Hepatocyte (in vitro differentiated cells): ENCODE measurements at regions not wholly inside any gene's neighbourhood (a gene's known extent, or its start where the extent isn't known, plus 50 kb on each side); places are given as distances from the start of the nearest gene placed in this dataset.

Experiments
- DNase-seq: peaks from one replicate; pipeline ENCODE4 v3.0.0-alpha.2; 2016; ENCODE audit warnings: low spot score
- H2AFZ ChIP-seq: fragments of 200-600 bp; sonication (generic); 2 replicates; pipeline ENCODE4 v1.6.0; 2016; ENCODE audit warnings: antibody characterized with exemption, mild to moderate bottlenecking
- H3K27ac ChIP-seq: fragments of 200-600 bp; sonication (generic); 2 replicates; pipeline ENCODE4 v1.5.1; 2016; ENCODE audit warnings: mild to moderate bottlenecking
- H3K27me3 ChIP-seq: fragments of 200-600 bp; sonication (generic); 2 replicates; pipeline ENCODE4 v1.6.1; 2016
- H3K36me3 ChIP-seq: fragments of 200-600 bp; sonication (generic); replicated peaks from 2 replicates; pipeline ENCODE4 v1.5.1; 2016; ENCODE audit warnings: low read depth; ENCODE audit not compliant: insufficient read depth
- H3K4me1 ChIP-seq: fragments of 200-600 bp; sonication (generic); 2 replicates; pipeline ENCODE4 v1.5.1; 2016; ENCODE audit warnings: mild to moderate bottlenecking, moderate library complexity; ENCODE audit not compliant: insufficient read depth
- H3K4me2 ChIP-seq: fragments of 200-600 bp; sonication (generic); 2 replicates; pipeline ENCODE4 v1.6.0; 2016
- H3K4me3 ChIP-seq: fragments of 200-600 bp; sonication (generic); 2 replicates; pipeline ENCODE4 v1.5.1; 2016; ENCODE audit warnings: mild to moderate bottlenecking
- H3K79me2 ChIP-seq: fragments of 200-600 bp; sonication (generic); 2 replicates; pipeline ENCODE4 v1.6.0; 2017; ENCODE audit warnings: mild to moderate bottlenecking
- H3K9me2 ChIP-seq: fragments of 200-600 bp; sonication (generic); replicated peaks from 2 replicates; pipeline ENCODE4 v1.6.0; 2017; ENCODE audit warnings: mild to moderate bottlenecking; ENCODE audit not compliant: insufficient read depth
- H3K9me3 ChIP-seq: fragments of 200-600 bp; sonication (generic); 2 replicates; pipeline ENCODE4 v1.5.1; 2016; ENCODE audit warnings: low read depth, mild to moderate bottlenecking
- H4K20me1 ChIP-seq: fragments of 200-600 bp; sonication (generic); 2 replicates; pipeline ENCODE4 v1.6.0; 2016; ENCODE audit warnings: mild to moderate bottlenecking; ENCODE audit not compliant: insufficient read depth, poor library complexity, severe bottlenecking
- EZH2 ChIP-seq: fragments of 200-600 bp; sonication (generic); IDR thresholded peaks from 2 replicates; pipeline ENCODE4 v1.6.1; 2016; ENCODE audit warnings: antibody characterized with exemption, mild to moderate bottlenecking, borderline replicate concordance
- EZH2phosphoT487 ChIP-seq: fragments of 200-600 bp; sonication (generic); IDR thresholded peaks from one replicate; pipeline ENCODE4 v1.6.1; 2018; ENCODE audit warnings: antibody characterized with exemption, mild to moderate bottlenecking, low read depth, moderate library complexity; ENCODE audit not compliant: unreplicated experiment, severe bottlenecking
- WGBS: methylation state at CpG from one replicate; pipeline ENCODE4 v1.1.6; 2016; ENCODE audit warnings: low lambda C conversion rate; ENCODE audit errors: missing lambda C conversion rate; 5-methylcytosine and 5-hydroxymethylcytosine counted together
- TF ChIP-seq, protein P1 (sequence below): fragments of 200-600 bp; sonication (generic); IDR thresholded peaks from 2 replicates; pipeline ENCODE4 v1.5.1; 2016; ENCODE audit warnings: antibody characterized with exemption, mild to moderate bottlenecking; ENCODE audit not compliant: poor library complexity

DNA sequence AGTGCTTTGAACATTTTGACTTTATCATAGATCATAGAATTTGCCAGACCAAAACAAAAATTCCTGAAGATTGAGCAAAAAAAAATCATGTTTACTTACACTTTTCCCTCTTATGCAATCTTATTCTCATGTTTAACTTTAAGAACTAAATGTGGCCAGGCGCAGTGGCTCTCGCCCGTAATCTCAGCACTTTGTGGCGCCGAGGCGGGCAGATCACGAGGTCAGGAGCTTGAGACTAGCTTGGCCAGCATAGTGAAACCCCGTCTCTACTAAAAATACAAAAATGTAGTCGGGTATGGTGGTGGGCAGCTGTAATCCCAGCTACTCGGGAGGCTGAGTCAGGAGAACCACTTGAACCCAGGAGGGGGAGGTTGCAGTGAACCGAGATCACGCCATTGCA, 227.9 kb upstream of the KYNU start:
- H4K20me1 ChIP-seq = no peaks in the 10 kb centered on the region
- no peak for DNase-seq
- H3K4me1 ChIP-seq = no peaks in the 10 kb centered on the region
- H3K36me3 ChIP-seq = no peaks in the 10 kb centered on the region
- no peak overlapping the region for H3K4me3 ChIP-seq
- TF ChIP-seq EZH2 (no peak), EZH2phosphoT487 (no peak)
- TF ChIP-seq, protein P1, sequence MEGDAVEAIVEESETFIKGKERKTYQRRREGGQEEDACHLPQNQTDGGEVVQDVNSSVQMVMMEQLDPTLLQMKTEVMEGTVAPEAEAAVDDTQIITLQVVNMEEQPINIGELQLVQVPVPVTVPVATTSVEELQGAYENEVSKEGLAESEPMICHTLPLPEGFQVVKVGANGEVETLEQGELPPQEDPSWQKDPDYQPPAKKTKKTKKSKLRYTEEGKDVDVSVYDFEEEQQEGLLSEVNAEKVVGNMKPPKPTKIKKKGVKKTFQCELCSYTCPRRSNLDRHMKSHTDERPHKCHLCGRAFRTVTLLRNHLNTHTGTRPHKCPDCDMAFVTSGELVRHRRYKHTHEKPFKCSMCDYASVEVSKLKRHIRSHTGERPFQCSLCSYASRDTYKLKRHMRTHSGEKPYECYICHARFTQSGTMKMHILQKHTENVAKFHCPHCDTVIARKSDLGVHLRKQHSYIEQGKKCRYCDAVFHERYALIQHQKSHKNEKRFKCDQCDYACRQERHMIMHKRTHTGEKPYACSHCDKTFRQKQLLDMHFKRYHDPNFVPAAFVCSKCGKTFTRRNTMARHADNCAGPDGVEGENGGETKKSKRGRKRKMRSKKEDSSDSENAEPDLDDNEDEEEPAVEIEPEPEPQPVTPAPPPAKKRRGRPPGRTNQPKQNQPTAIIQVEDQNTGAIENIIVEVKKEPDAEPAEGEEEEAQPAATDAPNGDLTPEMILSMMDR = no peak
- H3K27me3 ChIP-seq = no peaks in the 10 kb centered on the region
- H3K9me2 ChIP-seq = no peaks in the 10 kb centered on the region
- WGBS = 90% methylated on average over 12 of the region's 12 CpGs
- no peak overlapping the region for H2AFZ ChIP-seq
- H3K4me2 ChIP-seq = no peak overlapping the region
- no peak overlapping the region for H3K27ac ChIP-seq
- no peaks in the 10 kb centered on the region for H3K79me2 ChIP-seq
- no peaks in the 10 kb centered on the region for H3K9me3 ChIP-seq

DNA sequence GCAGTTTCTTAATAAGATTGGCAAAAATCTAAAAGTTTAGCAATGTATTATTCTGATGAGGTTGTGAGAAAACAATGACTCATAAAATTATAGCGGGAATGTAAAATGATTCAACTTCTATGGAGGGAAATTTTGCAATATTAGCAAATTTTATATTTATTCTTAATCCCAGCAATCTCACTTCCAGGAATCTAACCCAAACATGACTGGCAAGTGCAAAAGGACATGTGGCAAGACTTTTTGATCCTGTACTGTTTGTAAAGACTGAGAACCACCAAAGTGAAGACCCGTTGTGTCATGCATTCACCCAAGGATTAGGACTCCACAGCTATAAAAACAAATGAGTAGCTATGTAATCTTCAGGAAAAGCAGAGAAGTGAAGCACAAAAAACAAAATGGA, 234.8 kb upstream of the KYNU start:
- 94% methylated on average over 2 of the region's 2 CpGs for WGBS

DNA sequence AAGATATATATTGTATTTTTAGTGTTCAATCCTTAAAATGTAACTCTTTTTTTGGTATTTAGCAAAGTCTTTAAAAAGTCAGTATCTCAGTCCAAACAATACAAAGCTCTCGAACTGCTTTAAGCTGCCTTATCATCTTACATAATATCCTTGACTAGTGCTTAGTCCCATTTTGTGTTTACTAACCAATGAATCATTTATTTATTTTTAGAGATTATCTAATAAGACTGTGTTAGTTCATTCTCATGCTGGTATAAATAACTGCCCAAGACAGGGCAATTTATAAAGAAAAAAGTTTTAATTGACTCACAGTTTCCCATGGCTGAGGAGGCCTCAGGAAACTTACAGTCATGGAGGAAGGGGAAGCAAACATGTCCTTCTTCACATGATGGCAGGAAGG, 248.3 kb upstream of the KYNU start:
- Histone ChIP-seq H3K4me1 (no peaks in the 10 kb centered on the region), H3K4me2 (no peak overlapping the region), H4K20me1 (no peaks in the 10 kb centered on the region), H3K27me3 (no peaks in the 10 kb centered on the region), H3K36me3 (no peaks in the 10 kb centered on the region), H3K4me3 (no peak overlapping the region), H3K9me2 (no peaks in the 10 kb centered on the region), H3K27ac (no peak overlapping the region), H2AFZ (no peak overlapping the region), H3K9me3 (no peaks in the 10 kb centered on the region), H3K79me2 (no peaks in the 10 kb centered on the region)
- TF ChIP-seq EZH2 = no peak
- TF ChIP-seq, protein P1 = no peak
- no peak for TF ChIP-seq EZH2phosphoT487
- DNase-seq = no peak
- 36% methylated on average over 1 of the region's 1 CpG for WGBS

More for the DNA sequence above, 234.8 kb upstream of the KYNU start:
- no peak for DNase-seq
- no peaks in the 10 kb centered on the region for H3K4me1 ChIP-seq
- no peak overlapping the region for H3K4me3 ChIP-seq
- no peak overlapping the region for H3K4me2 ChIP-seq
- H3K9me2 ChIP-seq = no peaks in the 10 kb centered on the region
- no peak overlapping the region for H3K27ac ChIP-seq
- H3K9me3 ChIP-seq = no peaks in the 10 kb centered on the region
- no peak overlapping the region for H2AFZ ChIP-seq
- H3K27me3 ChIP-seq = no peaks in the 10 kb centered on the region
- no peaks in the 10 kb centered on the region for H3K36me3 ChIP-seq
- H4K20me1 ChIP-seq = no peaks in the 10 kb centered on the region
- H3K79me2 ChIP-seq = no peaks in the 10 kb centered on the region
- TF ChIP-seq EZH2 (no peak), EZH2phosphoT487 (no peak)
- TF ChIP-seq, protein P1 = no peak

DNA sequence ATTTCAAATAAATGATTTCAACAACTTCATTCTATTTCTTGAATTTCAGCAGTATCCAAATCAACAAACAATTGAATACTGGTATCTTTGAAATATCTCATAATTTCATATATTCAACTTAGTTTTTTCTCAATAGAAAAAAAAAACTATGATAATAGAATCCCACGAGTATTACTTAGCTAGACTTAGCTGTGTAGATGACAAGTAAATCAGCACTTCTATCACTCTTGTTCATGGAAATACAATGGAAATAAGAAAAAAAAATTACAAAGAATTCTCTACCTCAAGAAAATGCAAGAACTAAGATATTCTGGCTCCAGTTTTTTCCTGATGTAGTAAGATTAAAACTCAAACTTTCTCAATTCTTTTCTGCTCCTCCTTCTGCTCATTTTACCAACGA, 256.2 kb upstream of the KYNU start:
- WGBS = 70% methylated on average over 2 of the region's 2 CpGs
- Histone ChIP-seq H3K27ac (no peak overlapping the region), H3K79me2 (no peaks in the 10 kb centered on the region), H3K4me2 (no peak overlapping the region), H4K20me1 (no peaks in the 10 kb centered on the region), H2AFZ (no peak overlapping the region), H3K9me3 (no peaks in the 10 kb centered on the region), H3K27me3 (no peaks in the 10 kb centered on the region), H3K4me1 (no peaks in the 10 kb centered on the region), H3K9me2 (no peaks in the 10 kb centered on the region), H3K4me3 (no peak overlapping the region), H3K36me3 (no peaks in the 10 kb centered on the region)
- DNase-seq = no peak
- TF ChIP-seq EZH2phosphoT487 (no peak), EZH2 (no peak)
- TF ChIP-seq, protein P1 = no peak
